NCI-H524 (cell line): ENCODE measurements at regions not wholly inside any gene's neighbourhood (a gene's known extent, or its start where the extent isn't known, plus 50 kb on each side); places are given as distances from the start of the nearest gene placed in this dataset.
"Not testable (repeated sequence)": the region's sequence is repeated elsewhere in the genome, so short reads cannot be mapped to it uniquely, and the experiment has no call there.

Experiments
- DNase-seq, 2 experiments: peaks; one replicate each; lab custom pipeline; 2025; lab: John Stamatoyannopoulos, UW

- no peak for DNase-seq
Observed at GRCh38 chr6:167709196-167709595, 117.5 kb upstream of the AFDN start.

- DNase-seq = not testable (repeated sequence)
Observed at GRCh38 chr6:167709776-167710336, 116.9 kb upstream of the AFDN start.

GRCh38 chr6:167710363-167710920 is 116.3 kb upstream of the AFDN start:
- DNase-seq = no peak

- no peak for DNase-seq
Observed at GRCh38 chr6:167711211-167711610, 115.5 kb upstream of the AFDN start.

- DNase-seq = no peak
Observed at GRCh38 chr6:167711768-167712730, 114.7 kb upstream of the AFDN start.

- DNase-seq = no peak
Observed at GRCh38 chr6:167712731-167713475, 113.8 kb upstream of the AFDN start.

- no peak for DNase-seq
Observed at GRCh38 chr6:167714152-167714551, 112.6 kb upstream of the AFDN start.

GRCh38 chr6:167717455-167717854 is 109.3 kb upstream of the AFDN start:
- DNase-seq = no peak

- no peak for DNase-seq
Observed at GRCh38 chr6:167717867-167718266, 108.8 kb upstream of the AFDN start.

- no peak for DNase-seq
Observed at GRCh38 chr6:167719920-167720319, 106.8 kb upstream of the AFDN start.

GRCh38 chr6:167720456-167721285 is 106.0 kb upstream of the AFDN start:
- DNase-seq = no peak

GRCh38 chr6:167721291-167721690 is 105.4 kb upstream of the AFDN start:
- no peak for DNase-seq

GRCh38 chr6:167722634-167723309 is 103.9 kb upstream of the AFDN start:
- no peak for DNase-seq

- DNase-seq = no peak
Observed at GRCh38 chr6:167726043-167726621, 100.6 kb upstream of the AFDN start.

GRCh38 chr6:167730441-167730840 is 96.3 kb upstream of the AFDN start:
- DNase-seq = no peak

GRCh38 chr6:167731216-167731615 is 95.5 kb upstream of the AFDN start:
- no peak for DNase-seq

GRCh38 chr6:167731731-167732422 is 94.8 kb upstream of the AFDN start:
- no peak for DNase-seq

GRCh38 chr6:167733740-167734661 is 92.7 kb upstream of the AFDN start:
- DNase-seq = no peak

- no peak for DNase-seq
Observed at GRCh38 chr6:167734662-167735083, 92.0 kb upstream of the AFDN start.
